HG03280 (cell line): ENCODE measurements at regions not wholly inside any gene's neighbourhood (a gene's known extent, or its start where the extent isn't known, plus 50 kb on each side); places are given as distances from the start of the nearest gene placed in this dataset.

Experiments used
- ATAC-seq: cut with Tn5 transposase; IDR thresholded peaks from one replicate; pipeline ENCODE4 v1.9.1; 2021; ENCODE audit warnings: mild to moderate bottlenecking, moderate library complexity; ENCODE audit not compliant: unreplicated experiment

GRCh38 chr7:17595546-17595945 lies 297.1 kb downstream of the AHR start:
- ATAC-seq, result no peak

DNA sequence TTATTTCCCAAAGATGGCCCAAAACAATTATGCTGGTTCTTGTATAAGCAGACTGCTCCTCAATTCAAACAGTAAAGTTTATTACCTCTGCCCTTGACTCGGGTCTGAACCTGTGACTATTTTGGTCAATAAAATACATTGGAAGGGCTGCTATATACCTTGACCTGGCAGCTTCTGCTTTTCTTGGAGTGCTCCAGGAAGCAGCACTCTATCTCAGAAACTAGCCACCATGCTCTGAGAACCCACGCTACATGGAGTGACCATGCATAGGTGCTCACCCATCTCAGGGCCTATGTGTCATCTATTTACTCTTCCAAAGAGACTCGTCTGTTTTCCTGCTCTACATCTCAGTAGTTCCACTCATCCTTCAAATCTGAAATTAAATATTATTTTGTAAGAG lies 299.9 kb downstream of the AHR start:
- ATAC-seq, result no peak

- ATAC-seq, result no peak
Observed at GRCh38 chr7:17598846-17599245, 300.4 kb downstream of the AHR start.

GRCh38 chr7:17599733-17600339 lies 301.4 kb downstream of the AHR start:
- no peak for ATAC-seq

GRCh38 chr7:17600340-17600752 lies 301.9 kb downstream of the AHR start:
- no peak for ATAC-seq

DNA sequence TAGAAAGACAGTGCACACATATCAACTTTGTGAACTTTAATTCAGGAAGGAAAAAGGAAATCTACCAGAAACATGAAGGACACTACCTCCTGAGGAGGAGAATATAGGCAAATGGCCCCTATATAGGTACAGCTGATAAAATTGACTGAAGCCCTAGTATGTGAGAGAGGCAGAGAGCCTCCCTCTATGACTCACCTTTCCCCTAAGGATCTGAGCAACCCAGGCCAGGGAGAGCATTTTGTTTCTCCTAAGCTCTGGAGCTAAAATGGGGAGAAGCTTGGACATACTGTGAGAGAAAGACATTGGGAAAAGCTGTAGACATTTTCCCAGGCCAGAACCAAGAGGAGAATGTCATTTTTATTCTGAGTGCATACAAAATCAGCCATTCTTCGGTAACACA lies 303.5 kb downstream of the AHR start:
- no peak for ATAC-seq

DNA sequence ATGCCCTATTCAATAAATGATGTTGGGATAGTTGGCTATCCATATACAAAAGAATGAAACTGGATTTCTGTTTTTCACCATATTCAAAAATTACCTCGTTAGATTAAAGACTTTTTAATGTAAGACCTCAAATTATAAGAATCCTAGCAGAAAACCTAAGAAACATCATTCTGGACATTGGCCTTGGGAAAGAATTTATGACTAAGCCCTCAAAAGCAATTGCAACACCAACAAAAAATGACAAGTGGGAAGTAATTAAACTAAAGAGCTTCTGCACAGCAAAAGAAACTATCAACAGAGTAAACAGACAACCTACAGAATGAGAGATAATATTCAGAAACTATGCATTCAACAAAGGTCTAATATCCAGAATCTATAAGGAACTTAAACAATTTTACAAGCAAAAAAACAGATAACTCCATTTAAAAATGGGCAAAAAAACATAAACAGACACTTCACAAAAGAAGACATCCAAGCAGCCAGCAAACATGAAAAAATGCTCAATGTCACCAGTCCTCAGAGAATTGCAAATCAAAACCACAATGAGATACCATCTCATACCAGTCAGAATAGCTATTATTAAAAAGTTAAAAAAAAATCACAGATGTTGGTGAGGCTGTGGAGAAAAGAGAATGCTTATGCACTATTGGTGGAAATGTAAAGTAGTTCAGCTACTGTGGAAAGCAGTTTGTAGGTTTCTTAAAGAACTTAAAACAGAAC lies 309.8 kb downstream of the AHR start:
- ATAC-seq, result no peak

DNA sequence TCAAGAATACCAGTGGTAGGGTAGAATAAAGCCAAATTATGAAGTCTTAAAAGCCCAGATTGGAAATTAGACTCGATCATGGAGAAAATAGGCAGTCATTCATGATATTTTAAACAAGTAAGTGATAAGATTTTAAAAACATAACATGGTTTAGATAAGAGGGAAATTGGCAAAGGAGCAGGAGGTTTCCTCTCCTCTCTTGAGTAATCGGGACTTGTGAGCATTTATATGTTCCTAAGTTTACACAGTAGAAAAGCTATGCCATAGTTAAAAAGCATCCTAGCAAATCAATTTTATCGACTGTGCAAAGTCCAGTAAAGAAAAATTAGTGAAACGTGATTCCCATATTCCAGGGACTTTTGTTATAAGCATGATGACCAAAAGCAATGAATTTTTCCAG lies 313.2 kb downstream of the AHR start:
- ATAC-seq, result no peak

DNA sequence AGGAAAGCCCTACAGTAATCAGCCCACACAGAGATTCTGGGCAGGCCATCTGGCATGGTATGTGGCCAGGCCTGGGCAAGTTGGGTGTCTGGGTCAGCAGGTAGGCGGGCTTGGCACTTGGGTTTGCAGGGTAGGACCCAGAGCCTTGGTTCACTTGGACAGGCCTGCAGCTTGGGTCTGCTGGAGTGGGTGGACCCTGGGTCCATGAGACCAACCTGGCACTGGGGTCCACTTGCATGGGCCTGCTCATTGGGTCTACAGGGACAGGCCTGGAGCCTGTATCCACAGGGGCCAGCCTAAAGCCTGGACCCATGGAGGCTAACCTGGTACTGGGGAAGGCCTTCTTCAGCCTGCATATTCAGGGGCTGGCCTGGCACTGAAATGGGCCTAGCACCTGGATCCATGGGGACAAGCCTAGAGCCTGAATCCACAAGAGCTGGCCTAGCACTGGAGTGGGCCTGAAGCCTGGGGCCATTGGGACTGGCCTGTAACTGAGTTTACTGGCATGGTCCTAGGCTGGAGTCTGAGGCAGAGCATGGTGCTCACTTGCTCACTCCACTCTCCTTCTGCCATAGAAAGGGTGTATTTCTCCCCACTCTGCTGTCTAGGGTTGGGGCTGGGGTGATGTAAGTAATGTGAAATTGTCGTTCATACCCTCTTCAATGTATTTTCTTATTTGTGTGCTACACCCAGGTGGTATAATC lies 315.0 kb downstream of the AHR start:
- ATAC-seq, result no peak

- ATAC-seq, result no peak
Observed at GRCh38 chr7:17617380-17617779, 318.9 kb downstream of the AHR start.

GRCh38 chr7:17617857-17618651 lies 319.6 kb downstream of the AHR start:
- ATAC-seq, result no peak

GRCh38 chr7:17618652-17618974 lies 320.2 kb downstream of the AHR start:
- ATAC-seq, result no peak

- no peak for ATAC-seq
Observed at GRCh38 chr7:17619196-17619818, 320.9 kb downstream of the AHR start.

DNA sequence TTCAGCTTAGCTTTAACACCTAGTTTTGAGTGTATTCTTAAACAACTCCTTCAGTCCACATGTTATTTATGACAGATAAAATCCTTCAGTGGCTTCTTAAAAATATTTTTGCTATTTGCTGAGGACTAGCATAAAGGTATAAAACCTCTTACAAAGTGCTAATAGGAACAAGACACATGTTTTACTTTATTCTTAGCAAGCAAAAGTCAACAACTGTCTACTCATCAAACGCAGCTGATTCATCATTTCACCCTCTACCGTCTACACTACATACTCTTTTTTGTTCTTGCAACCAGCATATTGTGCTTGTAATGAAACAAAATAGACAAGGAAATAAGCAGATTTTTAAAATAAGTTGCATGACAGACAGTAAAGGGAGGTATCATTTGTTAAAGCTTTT lies 319.7 kb downstream of the SNX13 start:
- no peak for ATAC-seq

DNA sequence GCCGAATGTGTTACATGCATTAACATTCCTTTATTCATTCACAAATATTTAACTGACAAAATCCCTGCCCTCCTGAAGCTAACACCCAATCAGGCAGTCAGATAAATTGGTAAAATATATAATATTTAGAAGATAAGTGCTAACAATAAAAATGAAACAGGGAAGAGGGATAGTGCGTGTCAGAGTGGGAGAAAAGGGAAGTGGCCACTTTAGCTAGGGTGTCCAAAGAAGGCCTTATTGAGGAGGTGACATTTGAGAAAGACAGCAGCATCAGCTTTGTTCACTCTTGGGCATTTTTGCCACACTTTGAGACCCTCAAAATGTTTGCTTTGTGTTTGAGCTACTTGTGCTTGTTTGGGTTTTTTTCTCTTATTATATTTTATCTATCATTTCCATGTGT lies 317.8 kb downstream of the SNX13 start:
- no peak for ATAC-seq

GRCh38 chr7:17623546-17624185 lies 316.6 kb downstream of the SNX13 start:
- ATAC-seq, result no peak

- no peak for ATAC-seq
Observed at GRCh38 chr7:17624379-17624778, 315.9 kb downstream of the SNX13 start.

DNA sequence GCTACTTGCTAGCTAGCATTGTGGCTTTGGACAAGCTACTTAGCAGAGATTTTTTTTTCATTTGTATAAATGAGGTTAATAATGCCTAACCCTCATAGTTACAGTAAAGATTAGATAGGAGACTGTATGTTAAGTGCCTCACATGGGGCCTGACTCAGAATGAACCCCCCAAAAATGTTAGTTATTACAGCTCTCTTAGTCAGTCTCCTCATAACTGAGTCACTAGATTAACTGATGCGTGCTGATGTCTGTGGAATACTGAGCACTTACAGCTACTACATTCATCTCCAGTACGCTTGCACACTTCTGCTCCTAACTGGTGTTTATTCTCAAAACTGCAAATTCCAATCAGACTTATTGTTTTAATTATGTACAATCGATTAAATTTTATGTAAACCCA lies 315.3 kb downstream of the SNX13 start:
- no peak for ATAC-seq

DNA sequence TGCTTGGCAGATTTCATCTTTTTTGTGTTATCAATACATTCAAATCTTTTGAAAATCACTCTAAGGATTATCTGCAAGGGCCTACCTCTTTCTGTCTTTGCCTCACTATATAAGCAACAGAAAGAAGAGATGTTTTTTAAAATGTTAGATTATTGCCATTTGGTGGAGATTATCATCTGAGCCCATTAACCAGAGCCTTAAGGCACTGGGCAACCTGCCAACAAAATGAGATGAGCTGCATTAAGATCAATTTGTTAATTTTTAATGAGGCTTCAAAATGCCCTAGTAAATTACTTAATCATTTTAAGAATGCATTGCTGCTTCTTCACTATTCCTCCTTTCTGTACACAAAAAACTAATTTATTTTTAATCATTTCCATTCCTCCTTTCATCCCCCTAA lies 314.1 kb downstream of the SNX13 start:
- no peak for ATAC-seq

- ATAC-seq, result no peak
Observed at GRCh38 chr7:17631061-17631460, 309.2 kb downstream of the SNX13 start.

GRCh38 chr7:17632384-17632783 lies 307.9 kb downstream of the SNX13 start:
- ATAC-seq, result no peak
